ENCODE measurements at regions not wholly inside any gene's neighbourhood (a gene's known extent, or its start where the extent isn't known, plus 50 kb on each side); places are given as distances from the start of the nearest gene placed in this dataset.

- Histone ChIP-seq H3K36me3 (no peaks in the 10 kb centered on the region), H3K9me3 (no peaks in the 10 kb centered on the region), H3K27ac (no peak overlapping the region), H3K4me3 (ENCODE audit: low read depth in 1 of 2, low read length in 1 of 2) (no peak overlapping the region), H3K4me1 (ENCODE audit: control insufficient read depth in 1 of 2, insufficient read depth in 1 of 2, low read depth in 1 of 2, low read length in 1 of 2) (peaks cover 28 to 29% of the 10 kb centered on the region in 2 experiments), H3K27me3 (no peaks in the 10 kb centered on the region)
- no peak for TF ChIP-seq CTCF (IDR thresholded peaks at IDR 0.05)
These were observed 74.8 kb upstream of the LGALSL start for GRCh38 chr2:64379186-64379585.

GRCh38 chr2:64380853-64381527 is 73.0 kb upstream of the LGALSL start:
- Histone ChIP-seq H3K9me3 (no peaks in the 10 kb centered on the region), H3K27me3 (no peaks in the 10 kb centered on the region), H3K4me1 (ENCODE audit: control insufficient read depth in 1 of 2, insufficient read depth in 1 of 2, low read depth in 1 of 2, low read length in 1 of 2) (peaks cover 28 to 39% of the 10 kb centered on the region in 2 experiments), H3K4me3 (ENCODE audit: low read depth in 1 of 2, low read length in 1 of 2) (no peak overlapping the region), H3K36me3 (no peaks in the 10 kb centered on the region), H3K27ac (no peak overlapping the region)
- TF ChIP-seq CTCF (IDR thresholded peaks at IDR 0.05), result no peak

- H3K4me3 ChIP-seq (ENCODE audit: low read depth in 1 of 2, low read length in 1 of 2), result no peak overlapping the region
- peaks cover 28 to 39% of the 10 kb centered on the region in 2 experiments for H3K4me1 ChIP-seq (ENCODE audit: control insufficient read depth in 1 of 2, insufficient read depth in 1 of 2, low read depth in 1 of 2, low read length in 1 of 2)
- TF ChIP-seq CTCF (IDR thresholded peaks at IDR 0.05), result no peak
- no peaks in the 10 kb centered on the region for H3K36me3 ChIP-seq
- no peaks in the 10 kb centered on the region for H3K9me3 ChIP-seq
- H3K27me3 ChIP-seq, result no peaks in the 10 kb centered on the region
- peak overlapping the region; percentile 79 for H3K27ac ChIP-seq
These were observed 70.9 kb upstream of the LGALSL start for GRCh38 chr2:64383016-64383591.

GRCh38 chr2:64383881-64384280 is 70.1 kb upstream of the LGALSL start:
- peaks cover 28 to 39% of the 10 kb centered on the region in 2 experiments for H3K4me1 ChIP-seq (ENCODE audit: control insufficient read depth in 1 of 2, insufficient read depth in 1 of 2, low read depth in 1 of 2, low read length in 1 of 2)
- TF ChIP-seq CTCF (IDR thresholded peaks at IDR 0.05), result no peak
- H3K4me3 ChIP-seq (ENCODE audit: low read depth in 1 of 2, low read length in 1 of 2), result no peak overlapping the region
- H3K27me3 ChIP-seq, result no peaks in the 10 kb centered on the region
- H3K36me3 ChIP-seq, result no peaks in the 10 kb centered on the region
- no peaks in the 10 kb centered on the region for H3K9me3 ChIP-seq
- H3K27ac ChIP-seq, result peak overlapping the region; percentile 79

GRCh38 chr2:64386676-64387075 is 67.3 kb upstream of the LGALSL start:
- H3K36me3 ChIP-seq, result no peaks in the 10 kb centered on the region
- H3K4me1 ChIP-seq (ENCODE audit: control insufficient read depth in 1 of 2, insufficient read depth in 1 of 2, low read depth in 1 of 2, low read length in 1 of 2), result peaks cover 25 to 35% of the 10 kb centered on the region in 2 experiments
- no peaks in the 10 kb centered on the region for H3K27me3 ChIP-seq
- H3K4me3 ChIP-seq (ENCODE audit: low read depth in 1 of 2, low read length in 1 of 2), result no peak overlapping the region
- H3K9me3 ChIP-seq, result no peaks in the 10 kb centered on the region
- H3K27ac ChIP-seq, result no peak overlapping the region
- TF ChIP-seq CTCF (IDR thresholded peaks at IDR 0.05), result no peak
